K562 (cell line): ENCODE measurements at regions not wholly inside any gene's neighbourhood (a gene's known extent, or its start where the extent isn't known, plus 50 kb on each side); places are given as distances from the start of the nearest gene placed in this dataset.

Source experiments
- ATAC-seq: fragments of 200-7000 bp; cut with Tn5 transposase; 3 replicates; pipeline ENCODE4 v1.9.1; 2020; ENCODE audit warnings: moderate library complexity
- BruUV-seq: library from RNA; stranded (reverse); fragments of 400-500 nt; replicated peaks from 2 replicates; lab custom pipeline; 2021; lab: Mats Ljungman, UMichigan
- CTCF ChIA-PET: fragments of 300-600 bp; formaldehyde crosslinking; extraction: SDS; loops from one replicate; lab custom pipeline; 2021; ENCODE audit warnings: low intra/inter-chr PET ratio; lab: Yijun Ruan, JAX
- POLR2A ChIA-PET: fragments of 300-600, 350-650 bp; sonication (Branson Sonifier 250); formaldehyde crosslinking; extraction: SDS; loops from one replicate; lab custom pipeline; 2021; ENCODE audit warnings: antibody characterized with exemption, inconsistent platforms; lab: Yijun Ruan, JAX
- DNase-seq, 4 experiments: peaks; one replicate each; pipeline versions ENCODE4 v3.0.0 to v3.0.0-alpha.2; 2011 to 2018; ENCODE audit warnings: low spot score in 3 of 4, mixed read lengths in 3 of 4; ENCODE audit errors: extremely low read depth in 1 of 4
- FAIRE-seq: peaks from 2 replicates; lab custom pipeline; 2011; peaks lifted over from hg19 to GRCh38; lab: Jason Lieb, UNC
- H2AFZ ChIP-seq: 2 replicates; pipeline ENCODE4 v1.6.0; 2011; ENCODE audit warnings: low read depth, low read length, control low read depth, inconsistent platforms
- H3K27ac ChIP-seq: fragments of 200-600 bp; 3 replicates; pipeline ENCODE4 v1.8.0; 2011; ENCODE audit warnings: low read depth, mild to moderate bottlenecking, control low read depth, inconsistent platforms, low read length, moderate library complexity, mixed read lengths; ENCODE audit errors: extremely low read depth
- H3K27me3 ChIP-seq, 2 experiments: fragments of 300-600 bp in 1 of 2; 2 replicates in 1 of 2; 3 replicates in 1 of 2; pipeline versions ENCODE4 v1.6.0 to v1.8.0; 2011; ENCODE audit warnings: inconsistent platforms in 2 of 2, low read length in 2 of 2, mild to moderate bottlenecking in 1 of 2, mixed read lengths in 1 of 2, moderate library complexity in 1 of 2; ENCODE audit not compliant: control insufficient read depth in 2 of 2, insufficient read depth in 2 of 2
- H3K36me3 ChIP-seq: fragments of 300-600 bp; 3 replicates; pipeline ENCODE4 v1.8.0; 2011; ENCODE audit warnings: mild to moderate bottlenecking, low read length, inconsistent platforms; ENCODE audit not compliant: control insufficient read depth, insufficient read depth
- H3K4me1 ChIP-seq, 2 experiments: fragments of 200-600 bp in 1 of 2; replicated peaks in 1 of 2; 2 replicates in 1 of 2; 3 replicates in 1 of 2; pipeline versions ENCODE4 v1.5.1 to v1.8.0; 2011; ENCODE audit warnings: inconsistent platforms in 2 of 2, low read length in 2 of 2, mild to moderate bottlenecking in 1 of 2, mixed read lengths in 1 of 2, moderate library complexity in 1 of 2; ENCODE audit not compliant: control insufficient read depth in 2 of 2, insufficient read depth in 2 of 2
- H3K4me2 ChIP-seq: 2 replicates; pipeline ENCODE4 v1.6.1; 2011; ENCODE audit warnings: low read length, control low read depth, inconsistent platforms, mixed read lengths; ENCODE audit not compliant: insufficient read depth
- H3K4me3 ChIP-seq: fragments of 200-600 bp; sonication (generic), shearing (Covaris generic); 2 replicates; pipeline ENCODE4 v1.5.1; 2016; ENCODE audit warnings: control low read depth, inconsistent platforms
- H3K79me2 ChIP-seq: fragments of 200-600 bp; 3 replicates; pipeline ENCODE4 v1.8.0; 2011; ENCODE audit warnings: low read length, inconsistent platforms; ENCODE audit not compliant: control insufficient read depth, insufficient read depth
- H3K9ac ChIP-seq, 2 experiments: 2 replicates each; pipeline versions ENCODE4 v1.6.0 to v1.6.1; 2011; ENCODE audit warnings: low read depth in 2 of 2, low read length in 2 of 2, control low read depth in 1 of 2, inconsistent platforms in 1 of 2, mild to moderate bottlenecking in 1 of 2, mixed read lengths in 1 of 2; ENCODE audit not compliant: insufficient read depth in 1 of 2
- H3K9me1 ChIP-seq: one replicate; pipeline ENCODE4 v1.6.0; 2011; ENCODE audit warnings: inconsistent platforms, mild to moderate bottlenecking, low read length, moderate library complexity; ENCODE audit not compliant: control insufficient read depth, insufficient read depth
- H3K9me3 ChIP-seq: replicated peaks from 2 replicates; pipeline ENCODE4 v1.5.1; 2011; ENCODE audit warnings: low read depth, low read length, inconsistent platforms; ENCODE audit not compliant: control insufficient read depth, insufficient read depth
- H4K20me1 ChIP-seq: replicated peaks from 2 replicates; pipeline ENCODE4 v1.6.1; 2011; ENCODE audit warnings: low read length, inconsistent platforms, mixed read lengths; ENCODE audit not compliant: control insufficient read depth, insufficient read depth
- BCL6 ChIP-seq: fragments of 250-450 bp; sonication (Bioruptor Pico); IDR thresholded peaks from 2 replicates; pipeline ENCODE4 v1.4.0; 2020
- GABPB2 ChIP-seq: fragments of 250-450 bp; sonication (Bioruptor Pico); conservative IDR thresholded peaks from 2 replicates; pipeline ENCODE4 v1.5.1; 2021; ENCODE audit warnings: mild to moderate bottlenecking
- HMG20B ChIP-seq: fragments of 250-450 bp; sonication (Bioruptor Pico); IDR thresholded peaks from 2 replicates; pipeline ENCODE4 v1.5.0; 2021; ENCODE audit warnings: mild to moderate bottlenecking
- LARP7 ChIP-seq: fragments of 450-650 bp; IDR thresholded peaks from 2 replicates; pipeline ENCODE4 v1.6.1; 2016
- MAFK ChIP-seq: IDR thresholded peaks from 2 replicates; pipeline ENCODE4 v1.6.1; 2011; ENCODE audit warnings: low read length, improper control_type of control experiment
- NCOA6 ChIP-seq: fragments of 450-650 bp; IDR thresholded peaks from 2 replicates; pipeline ENCODE4 v1.6.1; 2017; ENCODE audit warnings: mild to moderate bottlenecking
- SAP30 ChIP-seq: fragments of 200-600 bp; sonication (generic); IDR thresholded peaks from 2 replicates; pipeline ENCODE4 v1.6.1; 2012; ENCODE audit warnings: borderline replicate concordance, low read depth, mild to moderate bottlenecking, moderate library complexity, low read length, control low read depth, inconsistent platforms; ENCODE audit not compliant: insufficient read depth, poor library complexity, severe bottlenecking
- SIRT6 ChIP-seq: IDR thresholded peaks from one replicate; pipeline ENCODE4 v1.6.1; 2012; ENCODE audit warnings: low read depth, mild to moderate bottlenecking, control low read depth, inconsistent platforms, low read length, moderate library complexity
- ZNF766 ChIP-seq: fragments of 200-800 bp; sonication (Bioruptor generic); conservative IDR thresholded peaks from 2 replicates; pipeline ENCODE4 v1.6.1; 2016; ENCODE audit warnings: missing genetic modification characterization, missing compliant biosample characterization
- WGBS: fragments of 100-300 bp; shearing (Covaris generic); methylation state at CpG from one replicate; pipeline ENCODE4 v1.1.6; 2016; ENCODE audit warnings: low coverage, mixed read lengths; ENCODE audit not compliant: insufficient coverage; ENCODE audit errors: missing lambda C conversion rate; 5-methylcytosine and 5-hydroxymethylcytosine counted together
- in situ Hi-C: fragments of 300-500 bp; cut with MboI; formaldehyde crosslinking; loops from 4 replicates; pipeline ENCODE4 v1.15.0; 2018; ENCODE audit warnings: inconsistent platforms, mixed read lengths
- intact Hi-C: fragments of 100-400 bp; cut with micrococcal nuclease; formaldehyde crosslinking; loops from 2 replicates; pipeline ENCODE4 v1.14.2; 2022
- TF ChIP-seq, protein P1 (sequence below): sonication (generic); formaldehyde crosslinking; IDR thresholded peaks from 2 replicates; pipeline ENCODE4 v1.8.0; 2022; ENCODE audit warnings: mild to moderate bottlenecking, missing genetic modification reagents, borderline replicate concordance
- TF ChIP-seq, protein P2 (sequence below): sonication (generic); formaldehyde crosslinking; IDR thresholded peaks from 2 replicates; pipeline ENCODE4 v1.8.1; 2022; ENCODE audit warnings: missing genetic modification reagents
- TF ChIP-seq, protein P3 (sequence below): fragments of 450-650 bp; IDR thresholded peaks from 2 replicates; pipeline ENCODE4 v1.6.1; 2017; ENCODE audit warnings: antibody characterized with exemption

DNA sequence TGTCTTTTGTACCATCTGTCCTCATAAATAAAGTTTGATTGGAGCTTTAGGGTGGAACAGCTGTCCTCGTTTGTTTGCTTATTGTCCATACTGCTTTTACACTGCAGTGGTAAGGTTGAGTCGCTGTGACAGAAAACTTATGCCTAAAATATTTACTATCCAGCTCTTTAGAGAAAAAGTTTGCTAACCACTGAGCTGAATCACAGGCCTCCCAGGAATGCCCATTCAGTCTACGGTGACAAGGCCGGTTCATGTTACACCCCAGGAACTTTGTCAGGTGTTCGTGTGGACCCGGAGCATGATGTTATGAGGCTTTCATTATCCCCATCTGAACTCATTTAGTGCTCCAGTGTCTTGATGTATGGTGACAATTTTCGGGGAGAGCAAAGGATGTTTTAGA, 401.1 kb downstream of the SAMD5 start:
- POLR2A ChIA-PET = interaction anchor here (0.7 kb wide), 1 partner anchor 12 kb away, joined by 3 read pairs; no protein-coding TSS in a partner anchor
- DNase-seq (no peak), ATAC-seq (no peak), FAIRE-seq (no peak)
- WGBS = 30% methylated on average over 7 of the region's 7 CpGs
- CTCF ChIA-PET = no interaction called here
- Histone ChIP-seq H2AFZ (no peak overlapping the region), H3K4me3 (no peak overlapping the region), H3K9me1 (no peaks in the 10 kb centered on the region), H3K27me3 (no peaks in the 10 kb centered on the region), H3K4me1 (no peaks in the 10 kb centered on the region), H3K9me3 (no peaks in the 10 kb centered on the region), H3K36me3 (no peaks in the 10 kb centered on the region), H3K4me2 (no peak overlapping the region), H3K79me2 (no peaks in the 10 kb centered on the region), H3K9ac (no peak overlapping the region), H3K27ac (no peak overlapping the region), H4K20me1 (no peaks in the 10 kb centered on the region)
- no peak for TF ChIP-seq HMG20B (CRISPR knock-in tag)
- no peak for TF ChIP-seq ZNF766
- TF ChIP-seq SAP30 = no peak
- TF ChIP-seq, protein P1, sequence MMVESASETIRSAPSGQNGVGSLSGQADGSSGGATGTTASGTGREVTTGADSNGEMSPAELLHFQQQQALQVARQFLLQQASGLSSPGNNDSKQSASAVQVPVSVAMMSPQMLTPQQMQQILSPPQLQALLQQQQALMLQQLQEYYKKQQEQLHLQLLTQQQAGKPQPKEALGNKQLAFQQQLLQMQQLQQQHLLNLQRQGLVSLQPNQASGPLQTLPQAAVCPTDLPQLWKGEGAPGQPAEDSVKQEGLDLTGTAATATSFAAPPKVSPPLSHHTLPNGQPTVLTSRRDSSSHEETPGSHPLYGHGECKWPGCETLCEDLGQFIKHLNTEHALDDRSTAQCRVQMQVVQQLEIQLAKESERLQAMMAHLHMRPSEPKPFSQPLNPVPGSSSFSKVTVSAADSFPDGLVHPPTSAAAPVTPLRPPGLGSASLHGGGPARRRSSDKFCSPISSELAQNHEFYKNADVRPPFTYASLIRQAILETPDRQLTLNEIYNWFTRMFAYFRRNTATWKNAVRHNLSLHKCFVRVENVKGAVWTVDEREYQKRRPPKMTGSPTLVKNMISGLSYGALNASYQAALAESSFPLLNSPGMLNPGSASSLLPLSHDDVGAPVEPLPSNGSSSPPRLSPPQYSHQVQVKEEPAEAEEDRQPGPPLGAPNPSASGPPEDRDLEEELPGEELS = no peak
- TF ChIP-seq SIRT6 = no peak
- TF ChIP-seq GABPB2 = no peak
- no peak for TF ChIP-seq NCOA6
- no peak for TF ChIP-seq MAFK
- no peak for TF ChIP-seq BCL6
- TF ChIP-seq, protein P2, sequence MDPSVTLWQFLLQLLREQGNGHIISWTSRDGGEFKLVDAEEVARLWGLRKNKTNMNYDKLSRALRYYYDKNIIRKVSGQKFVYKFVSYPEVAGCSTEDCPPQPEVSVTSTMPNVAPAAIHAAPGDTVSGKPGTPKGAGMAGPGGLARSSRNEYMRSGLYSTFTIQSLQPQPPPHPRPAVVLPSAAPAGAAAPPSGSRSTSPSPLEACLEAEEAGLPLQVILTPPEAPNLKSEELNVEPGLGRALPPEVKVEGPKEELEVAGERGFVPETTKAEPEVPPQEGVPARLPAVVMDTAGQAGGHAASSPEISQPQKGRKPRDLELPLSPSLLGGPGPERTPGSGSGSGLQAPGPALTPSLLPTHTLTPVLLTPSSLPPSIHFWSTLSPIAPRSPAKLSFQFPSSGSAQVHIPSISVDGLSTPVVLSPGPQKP = no peak
- TF ChIP-seq, protein P3, sequence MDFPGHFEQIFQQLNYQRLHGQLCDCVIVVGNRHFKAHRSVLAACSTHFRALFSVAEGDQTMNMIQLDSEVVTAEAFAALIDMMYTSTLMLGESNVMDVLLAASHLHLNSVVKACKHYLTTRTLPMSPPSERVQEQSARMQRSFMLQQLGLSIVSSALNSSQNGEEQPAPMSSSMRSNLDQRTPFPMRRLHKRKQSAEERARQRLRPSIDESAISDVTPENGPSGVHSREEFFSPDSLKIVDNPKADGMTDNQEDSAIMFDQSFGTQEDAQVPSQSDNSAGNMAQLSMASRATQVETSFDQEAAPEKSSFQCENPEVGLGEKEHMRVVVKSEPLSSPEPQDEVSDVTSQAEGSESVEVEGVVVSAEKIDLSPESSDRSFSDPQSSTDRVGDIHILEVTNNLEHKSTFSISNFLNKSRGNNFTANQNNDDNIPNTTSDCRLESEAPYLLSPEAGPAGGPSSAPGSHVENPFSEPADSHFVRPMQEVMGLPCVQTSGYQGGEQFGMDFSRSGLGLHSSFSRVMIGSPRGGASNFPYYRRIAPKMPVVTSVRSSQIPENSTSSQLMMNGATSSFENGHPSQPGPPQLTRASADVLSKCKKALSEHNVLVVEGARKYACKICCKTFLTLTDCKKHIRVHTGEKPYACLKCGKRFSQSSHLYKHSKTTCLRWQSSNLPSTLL = no peak
- TF ChIP-seq LARP7 = no peak
- intact Hi-C loops = no loop called here
- in situ Hi-C loops = no loop called here
- no TSS peak for BruUV-seq
